ENCODE measurements at regions not wholly inside any gene's neighbourhood (a gene's known extent, or its start where the extent isn't known, plus 50 kb on each side); places are given as distances from the start of the nearest gene placed in this dataset.

- DNase-seq (ENCODE audit: low read depth) = no peak
Measured at GRCh38 chr1:162919034-162919433, 58.1 kb upstream of the CCDC190 start.

GRCh38 chr1:162918151-162918754, 57.3 kb upstream of the CCDC190 start:
- no peak for DNase-seq (ENCODE audit: low read depth)

- DNase-seq (ENCODE audit: low read depth) = no peak
Measured at GRCh38 chr1:162916821-162917613, 56.0 kb upstream of the CCDC190 start.

- no peak for DNase-seq (ENCODE audit: low read depth)
Measured at GRCh38 chr1:162916407-162916806, 55.4 kb upstream of the CCDC190 start.

GRCh38 chr1:162914601-162915000, 53.6 kb upstream of the CCDC190 start:
- no peak for DNase-seq (ENCODE audit: low read depth)

GRCh38 chr1:162913345-162913744, 52.4 kb upstream of the CCDC190 start:
- DNase-seq (ENCODE audit: low read depth) = no peak

- no peak for DNase-seq (ENCODE audit: low read depth)
Measured at GRCh38 chr1:162912061-162912667, 51.2 kb upstream of the CCDC190 start.

Measured in non-pigmented ciliary epithelial cell (primary cell).